Body of pancreas (tissue), 4 donors: ENCODE measurements at regions not wholly inside any gene's neighbourhood (a gene's known extent, or its start where the extent isn't known, plus 50 kb on each side); places are given as distances from the start of the nearest gene placed in this dataset.

ENCODE experiments used
- POLR2A ChIP-seq, 3 donors: fragments of 450-650 bp; IDR thresholded peaks; one replicate each; pipeline ENCODE4 v1.6.1; 2016; ENCODE audit warnings: antibody characterized with exemption in 3 of 3, mild to moderate bottlenecking in 2 of 3
- TF ChIP-seq, protein P1 (sequence below), 7 experiments: fragments of 450-650 bp in 4 of 7; fragments of 200-600 bp in 3 of 7; sonication (generic) in 3 of 7; IDR thresholded peaks; one replicate each; pipeline ENCODE4 v1.5.1; 2016 to 2019; ENCODE audit warnings: antibody characterized with exemption in 7 of 7

GRCh38 chr2:108167699-108168098 lies 72.1 kb upstream of the SULT1C3 start:
- no peak for TF ChIP-seq POLR2A (IDR thresholded peaks at IDR 0.05)
- TF ChIP-seq, protein P1, sequence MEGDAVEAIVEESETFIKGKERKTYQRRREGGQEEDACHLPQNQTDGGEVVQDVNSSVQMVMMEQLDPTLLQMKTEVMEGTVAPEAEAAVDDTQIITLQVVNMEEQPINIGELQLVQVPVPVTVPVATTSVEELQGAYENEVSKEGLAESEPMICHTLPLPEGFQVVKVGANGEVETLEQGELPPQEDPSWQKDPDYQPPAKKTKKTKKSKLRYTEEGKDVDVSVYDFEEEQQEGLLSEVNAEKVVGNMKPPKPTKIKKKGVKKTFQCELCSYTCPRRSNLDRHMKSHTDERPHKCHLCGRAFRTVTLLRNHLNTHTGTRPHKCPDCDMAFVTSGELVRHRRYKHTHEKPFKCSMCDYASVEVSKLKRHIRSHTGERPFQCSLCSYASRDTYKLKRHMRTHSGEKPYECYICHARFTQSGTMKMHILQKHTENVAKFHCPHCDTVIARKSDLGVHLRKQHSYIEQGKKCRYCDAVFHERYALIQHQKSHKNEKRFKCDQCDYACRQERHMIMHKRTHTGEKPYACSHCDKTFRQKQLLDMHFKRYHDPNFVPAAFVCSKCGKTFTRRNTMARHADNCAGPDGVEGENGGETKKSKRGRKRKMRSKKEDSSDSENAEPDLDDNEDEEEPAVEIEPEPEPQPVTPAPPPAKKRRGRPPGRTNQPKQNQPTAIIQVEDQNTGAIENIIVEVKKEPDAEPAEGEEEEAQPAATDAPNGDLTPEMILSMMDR (IDR thresholded peaks at IDR 0.05), result no peak
